Esophagus (tissue), 2 donors: ENCODE measurements at regions not wholly inside any gene's neighbourhood (a gene's known extent, or its start where the extent isn't known, plus 50 kb on each side); places are given as distances from the start of the nearest gene placed in this dataset.

Experiments used
- H3K27ac ChIP-seq, 2 donors: one replicate each; pipeline ENCODE4 v1.5.1; 2013; ENCODE audit warnings: low read depth in 2 of 2, mild to moderate bottlenecking in 2 of 2, inconsistent platforms in 1 of 2, low read length in 1 of 2, moderate library complexity in 1 of 2
- H3K27me3 ChIP-seq, 2 donors: one replicate each; pipeline ENCODE4 v1.6.1; 2013; ENCODE audit warnings: low read length in 2 of 2, control low read depth in 1 of 2, mild to moderate bottlenecking in 1 of 2; ENCODE audit not compliant: insufficient read depth in 2 of 2, control insufficient read depth in 1 of 2
- H3K36me3 ChIP-seq, 2 donors: one replicate each; pipeline ENCODE4 v1.6.1; 2013; ENCODE audit warnings: low read length in 1 of 2; ENCODE audit not compliant: control insufficient read depth in 2 of 2, insufficient read depth in 2 of 2
- H3K4me1 ChIP-seq, 2 donors: one replicate each; pipeline ENCODE4 v1.6.1; 2013; ENCODE audit warnings: low read length in 1 of 2; ENCODE audit not compliant: control insufficient read depth in 2 of 2, insufficient read depth in 2 of 2
- H3K4me3 ChIP-seq, 2 donors: one replicate each; pipeline ENCODE4 v1.5.1; 2013; ENCODE audit warnings: low read length in 2 of 2, mild to moderate bottlenecking in 2 of 2, low read depth in 1 of 2, moderate library complexity in 1 of 2
- H3K9me3 ChIP-seq, 2 donors: one replicate each; pipeline ENCODE4 v1.6.1; 2013; ENCODE audit warnings: mild to moderate bottlenecking in 2 of 2, low read depth in 1 of 2, low read length in 1 of 2, moderate library complexity in 1 of 2; ENCODE audit not compliant: control insufficient read depth in 2 of 2, insufficient read depth in 1 of 2
- WGBS, 2 donors: extraction: QIAGEN DNeasy Blood & Tissue Kit; methylation state at CpG; one replicate each; pipeline ENCODE4 v1.1.7; 2013; 5-methylcytosine and 5-hydroxymethylcytosine counted together
- donor health status: healthy with polysubstance abuse.
- donor health status: Bipolar disorder and iron deficiency.

DNA sequence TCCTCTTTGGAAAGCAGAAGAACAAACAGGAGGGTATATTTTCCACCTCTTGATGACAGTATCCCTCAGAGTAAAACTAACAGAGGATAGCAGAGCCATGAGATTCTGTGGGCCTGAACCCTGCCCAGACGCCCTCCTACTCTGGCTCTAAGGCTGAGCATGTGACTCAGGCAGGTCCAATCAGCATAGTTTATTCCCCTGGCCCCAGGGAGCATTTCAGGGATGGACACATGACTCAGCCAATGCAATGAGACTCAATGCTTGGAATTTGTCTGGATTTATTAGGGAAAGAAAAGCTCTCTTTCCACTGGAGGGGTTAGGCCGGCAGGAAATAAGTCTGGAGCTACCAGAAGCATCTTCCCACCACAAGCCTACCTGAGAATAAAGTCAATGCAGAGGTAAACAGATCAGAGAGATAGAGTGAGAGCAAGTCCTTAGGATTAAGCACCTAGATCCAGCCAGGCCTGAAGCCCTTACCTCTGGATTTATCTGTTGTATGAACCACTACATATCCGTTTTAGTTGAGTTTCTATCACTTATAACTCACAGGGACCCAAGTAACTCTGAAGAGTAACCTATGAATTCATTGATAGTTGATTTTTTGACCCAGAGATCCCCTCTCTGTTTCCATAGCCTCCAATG, 68.2 kb upstream of the EYA2 start:
- Histone ChIP-seq H3K4me1 (peaks cover 0 to 2% of the 10 kb centered on the region in 2 donors), H3K4me3 (no peak overlapping the region), H3K36me3 (no peaks in the 10 kb centered on the region), H3K27ac (no peak overlapping the region), H3K27me3 (no peaks in the 10 kb centered on the region), H3K9me3 (no peaks in the 10 kb centered on the region)
- 58 to 71% methylated on average over 3 of the region's 3 CpGs for WGBS, 2 donors

DNA sequence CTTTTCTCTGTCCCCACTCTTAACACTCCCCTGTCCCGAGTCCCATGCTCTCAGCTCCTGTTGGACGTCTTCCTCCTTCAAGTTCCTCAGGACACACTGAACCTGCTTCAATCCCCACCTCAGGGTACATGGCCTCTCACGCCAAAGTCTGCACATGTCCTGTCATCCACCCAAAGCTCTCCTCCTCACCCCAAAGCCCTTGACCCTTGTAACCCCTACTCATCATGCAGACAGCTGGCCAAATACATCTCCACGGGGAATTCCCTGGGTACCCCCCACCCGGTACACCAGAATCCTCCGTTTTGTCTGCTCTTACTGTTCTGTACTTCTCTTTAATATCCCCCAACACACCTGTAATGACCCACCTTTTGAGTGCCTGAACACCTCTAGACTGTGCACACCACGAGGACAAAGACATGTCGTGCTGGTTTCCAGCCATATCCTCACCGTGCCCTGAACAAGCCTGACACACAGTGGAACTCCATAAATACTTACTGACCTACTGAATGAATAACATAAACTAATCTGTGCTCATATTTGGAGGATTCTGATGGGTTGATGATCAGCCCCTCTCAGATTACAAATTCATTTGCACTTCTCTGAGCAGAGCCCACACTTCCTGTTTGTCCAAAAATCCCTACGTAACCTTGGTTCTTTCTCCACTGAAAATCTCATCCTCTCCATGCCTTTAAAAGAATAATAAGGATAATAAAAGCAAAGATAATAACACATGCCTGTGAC, 66.8 kb upstream of the EYA2 start:
- H3K36me3 ChIP-seq, result no peaks in the 10 kb centered on the region
- no peaks in the 10 kb centered on the region for H3K27me3 ChIP-seq
- no peak overlapping the region for H3K4me3 ChIP-seq
- peaks cover 0 to 2% of the 10 kb centered on the region in 2 donors for H3K4me1 ChIP-seq
- no peaks in the 10 kb centered on the region for H3K9me3 ChIP-seq
- no peak overlapping the region for H3K27ac ChIP-seq
- 68 to 74% methylated on average over 10 of the region's 10 CpGs for WGBS, 2 donors

DNA sequence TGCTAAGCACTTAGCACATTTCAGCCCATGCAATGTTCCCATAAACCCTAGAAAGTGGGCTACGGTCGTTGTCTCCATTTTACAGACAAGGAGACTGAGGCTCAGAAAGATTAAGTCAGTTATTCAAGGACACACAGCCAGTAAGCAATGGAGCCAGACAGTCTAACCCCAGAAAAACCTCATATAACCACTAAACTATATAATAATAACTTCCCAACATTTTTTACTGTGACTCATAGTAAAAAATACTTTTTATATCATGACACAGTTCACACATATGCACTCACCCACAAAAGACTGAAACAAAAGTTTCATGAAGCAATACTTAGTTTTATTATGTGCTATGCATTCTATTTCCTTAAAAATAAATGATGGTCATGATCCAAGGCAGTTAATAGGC, 66.2 kb upstream of the EYA2 start:
- H3K4me3 ChIP-seq, result no peak overlapping the region
- H3K27me3 ChIP-seq, result no peaks in the 10 kb centered on the region
- no peaks in the 10 kb centered on the region for H3K36me3 ChIP-seq
- H3K9me3 ChIP-seq, result no peaks in the 10 kb centered on the region
- peaks cover 0 to under 1% of the 10 kb centered on the region in 2 donors for H3K4me1 ChIP-seq
- WGBS, 2 donors, result 81 to 89% methylated on average over 2 of the region's 2 CpGs
- H3K27ac ChIP-seq, result no peak overlapping the region

DNA sequence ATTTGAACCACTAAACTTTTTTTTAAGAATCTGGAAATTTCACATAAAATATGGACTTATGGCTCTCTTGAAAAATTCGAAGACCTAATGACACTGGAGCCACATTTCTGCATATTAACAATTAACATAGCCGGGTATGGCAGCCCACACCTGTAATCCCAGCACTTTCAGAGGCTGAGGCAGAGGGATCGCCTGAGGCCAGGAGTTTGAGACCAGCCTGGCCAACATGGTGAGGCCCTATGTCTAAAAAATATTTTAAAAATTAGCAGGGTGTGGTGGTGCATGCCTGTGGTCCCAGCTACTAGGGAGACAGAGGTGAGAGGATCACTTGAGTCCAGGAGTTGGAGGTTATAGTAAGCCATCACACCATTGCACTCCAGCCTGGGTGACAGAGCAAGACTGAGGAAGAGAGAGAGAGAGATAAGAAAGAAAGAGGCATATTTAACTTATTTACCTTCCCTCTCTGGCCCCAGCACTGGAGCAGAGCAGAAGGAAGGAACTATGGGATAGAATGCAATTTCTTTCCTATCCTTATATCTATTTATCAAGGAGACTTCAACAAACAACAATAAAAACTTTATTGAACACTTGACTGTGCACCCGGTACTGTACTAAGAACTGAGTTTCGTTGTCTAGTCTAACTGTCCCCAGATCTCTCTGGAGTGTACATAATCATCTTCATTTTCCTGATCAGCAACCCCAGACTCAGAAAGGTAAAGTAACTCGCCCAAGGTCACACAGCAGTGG, 63.6 kb upstream of the EYA2 start:
- no peaks in the 10 kb centered on the region for H3K4me1 ChIP-seq
- no peak overlapping the region for H3K27ac ChIP-seq
- no peak overlapping the region for H3K4me3 ChIP-seq
- H3K27me3 ChIP-seq, result no peaks in the 10 kb centered on the region
- H3K9me3 ChIP-seq, result no peaks in the 10 kb centered on the region
- 67 to 72% methylated on average over 6 of the region's 6 CpGs for WGBS, 2 donors
- H3K36me3 ChIP-seq, result no peaks in the 10 kb centered on the region

DNA sequence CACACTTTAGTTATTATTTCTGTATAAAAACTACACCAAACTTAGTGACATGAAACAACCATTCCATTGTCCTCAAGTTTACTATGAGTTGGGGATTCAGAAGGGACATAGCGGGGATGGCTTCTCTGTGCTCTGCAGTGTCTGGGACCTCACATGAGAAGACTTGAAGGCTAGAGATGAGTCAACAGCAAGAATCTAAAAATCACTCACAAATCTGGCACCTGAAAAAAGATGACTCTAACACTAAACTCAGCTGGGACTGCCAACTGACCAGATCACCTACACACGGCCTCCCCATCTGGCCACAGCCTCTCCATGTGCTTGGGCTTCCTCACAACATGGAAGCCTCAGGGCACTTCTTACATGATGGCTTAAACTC, 63.0 kb upstream of the EYA2 start:
- 90 to 93% methylated on average over 2 of the region's 2 CpGs for WGBS, 2 donors
- Histone ChIP-seq H3K4me1 (no peaks in the 10 kb centered on the region), H3K36me3 (no peaks in the 10 kb centered on the region), H3K27ac (no peak overlapping the region), H3K4me3 (no peak overlapping the region), H3K9me3 (no peaks in the 10 kb centered on the region), H3K27me3 (no peaks in the 10 kb centered on the region)

DNA sequence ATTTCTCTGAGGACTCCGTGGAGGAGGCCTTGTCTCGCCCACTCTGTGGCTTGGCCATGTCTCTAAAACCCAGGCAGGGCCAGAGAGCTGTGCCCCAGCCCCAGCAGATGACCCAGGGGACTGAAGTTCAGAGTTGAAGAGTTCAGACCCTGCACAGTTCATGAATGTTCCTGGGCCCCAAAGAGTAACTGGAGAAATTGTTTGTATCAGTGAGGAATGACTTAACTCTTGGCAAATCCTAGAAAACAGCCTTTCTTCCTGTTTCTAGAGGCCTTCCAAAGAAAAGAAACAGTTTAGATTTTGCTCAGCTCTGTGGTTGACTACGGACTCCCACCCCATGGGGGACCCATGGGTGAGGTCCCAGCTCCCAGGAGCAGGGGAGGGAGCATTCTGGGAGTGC, 62.1 kb upstream of the EYA2 start:
- H3K36me3 ChIP-seq, result no peaks in the 10 kb centered on the region
- no peaks in the 10 kb centered on the region for H3K27me3 ChIP-seq
- no peak overlapping the region for H3K4me3 ChIP-seq
- H3K9me3 ChIP-seq, result no peaks in the 10 kb centered on the region
- no peaks in the 10 kb centered on the region for H3K4me1 ChIP-seq
- 71% methylated on average over 3 of the region's 3 CpGs for WGBS, 2 donors
- H3K27ac ChIP-seq, result no peak overlapping the region

DNA sequence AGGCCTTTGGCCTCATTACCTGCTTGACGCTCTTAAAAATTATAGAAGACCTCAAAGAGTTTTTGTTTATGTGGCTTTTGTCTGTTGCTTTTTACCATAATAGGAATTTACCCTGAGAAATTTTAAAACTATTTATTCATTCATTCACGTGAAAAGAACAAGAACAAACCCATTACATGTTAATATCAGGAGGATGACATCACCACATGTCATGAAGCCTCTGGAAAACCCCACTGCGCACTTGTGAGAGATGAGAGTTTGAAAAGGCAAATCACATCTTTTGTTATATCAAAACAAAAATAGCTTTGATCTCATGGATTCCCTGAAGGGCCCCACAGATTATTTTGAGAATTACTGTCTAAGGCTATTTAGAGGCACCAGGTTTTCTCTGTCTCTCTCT, 61.3 kb upstream of the EYA2 start:
- Histone ChIP-seq H3K27ac (no peak overlapping the region), H3K36me3 (no peaks in the 10 kb centered on the region), H3K27me3 (no peaks in the 10 kb centered on the region), H3K9me3 (no peaks in the 10 kb centered on the region), H3K4me3 (no peak overlapping the region), H3K4me1 (no peaks in the 10 kb centered on the region)
- WGBS, 2 donors, result 71 to 79% methylated on average over 3 of the region's 3 CpGs

DNA sequence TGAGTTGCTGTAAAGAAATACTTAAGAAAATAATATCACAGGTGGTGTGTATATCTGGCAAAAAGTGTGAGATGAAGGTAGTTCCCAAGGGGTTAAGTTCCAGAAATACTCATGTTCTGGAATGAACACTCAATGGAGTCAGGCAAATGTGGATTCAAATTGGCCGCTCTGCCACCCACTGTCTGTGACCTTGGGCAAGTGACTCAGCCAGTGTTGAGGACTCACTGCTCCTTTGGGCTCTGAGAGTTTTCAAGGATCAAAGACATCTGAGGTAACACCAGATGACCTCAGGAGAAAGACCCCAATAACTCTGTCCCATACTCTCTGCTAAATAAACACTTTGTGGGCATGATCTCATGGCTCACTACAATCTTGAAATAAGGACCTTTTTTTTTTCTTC, 59.2 kb upstream of the EYA2 start:
- Histone ChIP-seq H3K4me3 (no peak overlapping the region), H3K4me1 (no peaks in the 10 kb centered on the region), H3K27ac (no peak overlapping the region), H3K36me3 (no peaks in the 10 kb centered on the region), H3K27me3 (no peaks in the 10 kb centered on the region), H3K9me3 (no peaks in the 10 kb centered on the region)
- WGBS, 2 donors, result 71 to 81% methylated on average over 1 of the region's 1 CpG

DNA sequence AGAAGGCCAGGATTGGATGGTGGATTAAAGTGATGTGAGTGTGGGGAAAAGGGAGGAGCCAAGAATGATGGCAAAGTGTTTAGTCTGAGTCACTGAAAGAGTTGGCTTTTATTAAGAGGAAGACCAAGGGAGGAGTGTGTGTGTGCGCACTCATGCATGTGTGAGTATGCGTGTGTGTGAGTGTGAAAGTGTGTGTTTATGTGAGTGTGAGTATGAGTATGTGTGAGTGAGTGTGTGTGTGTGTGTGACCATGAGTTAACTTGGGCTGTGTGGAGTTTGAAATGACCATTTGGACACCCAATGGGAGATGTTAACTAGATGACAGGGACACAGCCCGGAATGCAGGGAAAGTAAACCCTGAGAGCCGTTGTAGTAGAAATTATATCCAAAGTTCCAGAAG, 57.6 kb upstream of the EYA2 start:
- H3K36me3 ChIP-seq, result no peaks in the 10 kb centered on the region
- H3K27ac ChIP-seq, result no peak overlapping the region
- no peaks in the 10 kb centered on the region for H3K4me1 ChIP-seq
- WGBS, 2 donors, result 72 to 89% methylated on average over 4 of the region's 4 CpGs
- no peaks in the 10 kb centered on the region for H3K9me3 ChIP-seq
- H3K4me3 ChIP-seq, result no peak overlapping the region
- no peaks in the 10 kb centered on the region for H3K27me3 ChIP-seq
